NT2/D1 (cell line): ENCODE measurements at regions not wholly inside any gene's neighbourhood (a gene's known extent, or its start where the extent isn't known, plus 50 kb on each side); places are given as distances from the start of the nearest gene placed in this dataset.

Source experiments
- YY1 ChIP-seq: IDR thresholded peaks from 2 replicates; pipeline ENCODE4 v1.6.1; 2011; ENCODE audit not compliant: insufficient read length, insufficient read depth
- ZNF274 ChIP-seq: IDR thresholded peaks from 2 replicates; pipeline ENCODE4 v1.6.1; 2011; ENCODE audit warnings: mild to moderate bottlenecking, low read depth, low read length

DNA sequence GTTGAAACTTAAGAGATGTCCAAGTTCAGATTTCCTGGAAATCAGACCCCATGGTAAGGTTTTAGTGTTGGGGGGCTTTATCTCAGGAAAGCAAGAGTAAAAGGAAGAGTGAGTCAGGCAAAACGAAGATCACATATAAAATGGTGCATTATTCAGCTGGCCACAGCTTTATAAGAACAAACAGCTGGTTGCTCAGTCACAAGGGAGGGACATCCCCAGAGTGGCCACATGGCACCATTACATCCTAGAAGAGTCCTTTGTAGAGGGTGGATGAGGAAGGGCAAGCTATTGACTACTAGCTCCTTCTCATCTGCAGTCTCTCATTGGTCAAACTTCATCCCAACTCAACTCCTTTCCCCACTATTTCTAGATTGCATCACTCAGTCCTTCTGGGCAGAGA, 68.3 kb upstream of the COL8A1 start:
- TF ChIP-seq YY1 (no peak), ZNF274 (no peak)
